NT2/D1 (cell line): ENCODE measurements at regions not wholly inside any gene's neighbourhood (a gene's known extent, or its start where the extent isn't known, plus 50 kb on each side); places are given as distances from the start of the nearest gene placed in this dataset.

Experiments
- SUZ12 ChIP-seq: IDR thresholded peaks from 2 replicates; pipeline ENCODE4 v1.6.1; 2011; ENCODE audit not compliant: insufficient read length, insufficient read depth; ENCODE audit errors: extremely low read depth
- YY1 ChIP-seq: IDR thresholded peaks from 2 replicates; pipeline ENCODE4 v1.6.1; 2011; ENCODE audit not compliant: insufficient read length, insufficient read depth
- ZNF274 ChIP-seq: IDR thresholded peaks from 2 replicates; pipeline ENCODE4 v1.6.1; 2011; ENCODE audit warnings: mild to moderate bottlenecking, low read depth, low read length

DNA sequence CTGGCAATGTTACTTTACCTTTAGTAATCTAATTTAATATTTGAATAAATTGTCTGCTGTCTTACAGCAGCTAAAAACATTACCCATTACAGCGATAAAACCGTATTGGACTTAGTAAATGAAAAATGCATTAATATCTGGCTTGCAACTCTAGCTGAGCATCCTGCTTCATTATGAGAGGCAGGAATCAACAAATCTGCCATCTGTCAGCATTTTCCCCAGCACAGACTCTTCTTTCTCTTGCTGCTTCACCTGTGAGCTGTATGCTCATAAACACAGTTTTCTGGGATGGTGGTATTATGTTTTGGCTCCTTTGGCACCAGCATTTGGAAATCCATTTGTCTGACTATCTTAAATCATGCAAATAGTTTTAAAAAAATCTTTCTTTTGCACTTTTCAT is 487.1 kb downstream of the KCNT2 start:
- TF ChIP-seq ZNF274 (no peak), YY1 (no peak), SUZ12 (no peak)
